Colonic mucosa (tissue), 4 donors: ENCODE measurements at regions not wholly inside any gene's neighbourhood (a gene's known extent, or its start where the extent isn't known, plus 50 kb on each side); places are given as distances from the start of the nearest gene placed in this dataset.

ENCODE experiments used
- DNase-seq: peaks from one replicate; pipeline ENCODE4 v3.0.0-alpha.2; 2020
- H3K27ac ChIP-seq: fragments of 200-600 bp; one replicate; pipeline ENCODE4 v1.8.0; 2021
- H3K27me3 ChIP-seq: fragments of 200-600 bp; one replicate; pipeline ENCODE4 v1.8.0; 2021
- H3K36me3 ChIP-seq: fragments of 200-600 bp; one replicate; pipeline ENCODE4 v1.8.0; 2021
- H3K4me1 ChIP-seq: fragments of 200-600 bp; one replicate; pipeline ENCODE4 v1.8.0; 2021; ENCODE audit warnings: mild to moderate bottlenecking
- H3K4me3 ChIP-seq: fragments of 200-600 bp; one replicate; pipeline ENCODE4 v1.8.0; 2021
- H3K9ac ChIP-seq, 2 donors: one replicate each; pipeline ENCODE4 v1.7.0; 2013; ENCODE audit warnings: control low read depth in 2 of 2, low read depth in 2 of 2, low read length in 2 of 2
- H3K9me3 ChIP-seq: fragments of 200-600 bp; one replicate; pipeline ENCODE4 v1.8.0; 2021
- intact Hi-C: fragments of 100-400 bp; cut with DNase I; formaldehyde crosslinking; loops from one replicate; pipeline ENCODE4 v1.14.1; 2022
- TF ChIP-seq, protein P1 (sequence below): fragments of 200-600 bp; IDR thresholded peaks from one replicate; pipeline ENCODE4 v1.8.0; 2022; ENCODE audit warnings: antibody characterized with exemption, mild to moderate bottlenecking
- donor health status: healthy.
- donor health status: DM: no; HTN: no; CAD: no.
- donor health status: DM: no; HTN: no; CAD: no.

- no peak overlapping the region for H3K9ac ChIP-seq
- intact Hi-C loops: no loop called here
- H3K27me3 ChIP-seq: no peaks in the 10 kb centered on the region
- H3K36me3 ChIP-seq: no peaks in the 10 kb centered on the region
- peak; percentile 38 for DNase-seq
- no peak overlapping the region for H3K4me3 ChIP-seq
- H3K27ac ChIP-seq: no peak overlapping the region
- TF ChIP-seq, protein P1, sequence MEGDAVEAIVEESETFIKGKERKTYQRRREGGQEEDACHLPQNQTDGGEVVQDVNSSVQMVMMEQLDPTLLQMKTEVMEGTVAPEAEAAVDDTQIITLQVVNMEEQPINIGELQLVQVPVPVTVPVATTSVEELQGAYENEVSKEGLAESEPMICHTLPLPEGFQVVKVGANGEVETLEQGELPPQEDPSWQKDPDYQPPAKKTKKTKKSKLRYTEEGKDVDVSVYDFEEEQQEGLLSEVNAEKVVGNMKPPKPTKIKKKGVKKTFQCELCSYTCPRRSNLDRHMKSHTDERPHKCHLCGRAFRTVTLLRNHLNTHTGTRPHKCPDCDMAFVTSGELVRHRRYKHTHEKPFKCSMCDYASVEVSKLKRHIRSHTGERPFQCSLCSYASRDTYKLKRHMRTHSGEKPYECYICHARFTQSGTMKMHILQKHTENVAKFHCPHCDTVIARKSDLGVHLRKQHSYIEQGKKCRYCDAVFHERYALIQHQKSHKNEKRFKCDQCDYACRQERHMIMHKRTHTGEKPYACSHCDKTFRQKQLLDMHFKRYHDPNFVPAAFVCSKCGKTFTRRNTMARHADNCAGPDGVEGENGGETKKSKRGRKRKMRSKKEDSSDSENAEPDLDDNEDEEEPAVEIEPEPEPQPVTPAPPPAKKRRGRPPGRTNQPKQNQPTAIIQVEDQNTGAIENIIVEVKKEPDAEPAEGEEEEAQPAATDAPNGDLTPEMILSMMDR: no peak
- H3K9me3 ChIP-seq: no peaks in the 10 kb centered on the region
- H3K4me1 ChIP-seq: no peaks in the 10 kb centered on the region
Observed at GRCh38 chr5:65076251-65076869, 307.6 kb downstream of the CWC27 start.

- H3K27me3 ChIP-seq: no peaks in the 10 kb centered on the region
- no peaks in the 10 kb centered on the region for H3K36me3 ChIP-seq
- DNase-seq: no peak
- TF ChIP-seq, protein P1: no peak
- intact Hi-C loops: no loop called here
- no peak overlapping the region for H3K9ac ChIP-seq
- H3K27ac ChIP-seq: no peak overlapping the region
- no peak overlapping the region for H3K4me3 ChIP-seq
- H3K4me1 ChIP-seq: no peaks in the 10 kb centered on the region
- no peaks in the 10 kb centered on the region for H3K9me3 ChIP-seq
Observed at GRCh38 chr5:65077653-65078052, 308.9 kb downstream of the CWC27 start.

GRCh38 chr5:65078331-65078730 lies 309.6 kb downstream of the CWC27 start:
- H3K36me3 ChIP-seq: no peaks in the 10 kb centered on the region
- no peak for DNase-seq
- TF ChIP-seq, protein P1: no peak
- H3K27me3 ChIP-seq: no peaks in the 10 kb centered on the region
- no peaks in the 10 kb centered on the region for H3K4me1 ChIP-seq
- intact Hi-C loops: no loop called here
- H3K9me3 ChIP-seq: no peaks in the 10 kb centered on the region
- no peak overlapping the region for H3K27ac ChIP-seq
- H3K9ac ChIP-seq: no peak overlapping the region
- H3K4me3 ChIP-seq: no peak overlapping the region

DNA sequence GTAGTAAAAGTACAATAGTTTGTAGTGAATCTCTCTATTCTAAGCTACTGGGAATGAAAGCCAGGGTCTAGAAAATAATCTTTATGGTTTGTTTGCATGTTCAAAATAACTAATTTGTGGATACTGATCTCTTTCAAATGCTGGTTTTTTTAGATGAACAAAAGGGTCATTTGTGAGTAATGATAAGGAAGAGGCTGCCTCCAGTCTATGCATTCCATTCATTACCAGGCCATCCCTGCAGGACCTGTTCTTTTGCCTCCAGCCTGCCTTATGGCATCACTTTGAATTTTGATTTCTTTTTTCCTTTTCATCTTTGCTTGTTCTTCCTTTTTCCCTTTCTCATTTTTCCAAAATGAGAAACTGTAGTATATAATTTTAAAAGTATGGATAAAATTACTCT lies 312.3 kb downstream of the CWC27 start:
- Histone ChIP-seq H3K27me3 (no peaks in the 10 kb centered on the region), H3K9ac (no peak overlapping the region), H3K4me3 (no peak overlapping the region), H3K36me3 (no peaks in the 10 kb centered on the region), H3K27ac (no peak overlapping the region), H3K9me3 (no peaks in the 10 kb centered on the region), H3K4me1 (no peaks in the 10 kb centered on the region)
- intact Hi-C loops: no loop called here
- TF ChIP-seq, protein P1: no peak
- DNase-seq: no peak

- DNase-seq: no peak
- H3K27ac ChIP-seq: no peak overlapping the region
- TF ChIP-seq, protein P1: no peak
- no peaks in the 10 kb centered on the region for H3K9me3 ChIP-seq
- H3K9ac ChIP-seq: no peak overlapping the region
- H3K4me1 ChIP-seq: no peaks in the 10 kb centered on the region
- H3K27me3 ChIP-seq: no peaks in the 10 kb centered on the region
- no peak overlapping the region for H3K4me3 ChIP-seq
- no peaks in the 10 kb centered on the region for H3K36me3 ChIP-seq
- intact Hi-C loops: no loop called here
Observed at GRCh38 chr5:65084795-65085515, 316.2 kb downstream of the CWC27 start.
